Left kidney (tissue), 1 donor: ENCODE measurements at regions not wholly inside any gene's neighbourhood (a gene's known extent, or its start where the extent isn't known, plus 50 kb on each side); places are given as distances from the start of the nearest gene placed in this dataset.
"Not testable (repeated sequence)": the region's sequence is repeated elsewhere in the genome, so short reads cannot be mapped to it uniquely, and the experiment has no call there.

Experiments used
- DNase-seq: peaks from one replicate; pipeline ENCODE4 v3.0.0-alpha.2; 2013

- no peak for DNase-seq
Measured at GRCh38 chr1:60949826-60950197, 132.5 kb upstream of the NFIA start.

- no peak for DNase-seq
Measured at GRCh38 chr1:60949154-60949825, 133.1 kb upstream of the NFIA start.

GRCh38 chr1:60948486-60948885 lies 133.9 kb upstream of the NFIA start:
- DNase-seq, result no peak

GRCh38 chr1:60947367-60947766 lies 135.0 kb upstream of the NFIA start:
- DNase-seq, result no peak

- DNase-seq, result no peak
Measured at GRCh38 chr1:60942896-60943638, 139.3 kb upstream of the NFIA start.

- DNase-seq, result no peak
Measured at GRCh38 chr1:60942291-60942690, 140.1 kb upstream of the NFIA start.

GRCh38 chr1:60940685-60941084 lies 141.7 kb upstream of the NFIA start:
- DNase-seq, result not testable (repeated sequence)

GRCh38 chr1:60937720-60938119 lies 144.6 kb upstream of the NFIA start:
- DNase-seq, result no peak

GRCh38 chr1:60936591-60937342 lies 145.6 kb upstream of the NFIA start:
- no peak for DNase-seq

- DNase-seq, result no peak
Measured at GRCh38 chr1:60936163-60936562, 146.2 kb upstream of the NFIA start.

- DNase-seq, result no peak
Measured at GRCh38 chr1:60935599-60936110, 146.7 kb upstream of the NFIA start.

- no peak for DNase-seq
Measured at GRCh38 chr1:60930130-60930529, 152.2 kb upstream of the NFIA start.

- no peak for DNase-seq
Measured at GRCh38 chr1:60924964-60925798, 157.2 kb upstream of the NFIA start.

GRCh38 chr1:60924165-60924564 lies 158.2 kb upstream of the NFIA start:
- no peak for DNase-seq

- no peak for DNase-seq
Measured at GRCh38 chr1:60923389-60924087, 158.8 kb upstream of the NFIA start.

- no peak for DNase-seq
Measured at GRCh38 chr1:60922304-60922703, 160.1 kb upstream of the NFIA start.

GRCh38 chr1:60921175-60921574 lies 161.2 kb upstream of the NFIA start:
- no peak for DNase-seq

- no peak for DNase-seq
Measured at GRCh38 chr1:60920561-60920960, 161.8 kb upstream of the NFIA start.

GRCh38 chr1:60918867-60919266 lies 163.5 kb upstream of the NFIA start:
- DNase-seq, result no peak

GRCh38 chr1:60916906-60917305 lies 165.5 kb upstream of the NFIA start:
- no peak for DNase-seq

- no peak for DNase-seq
Measured at GRCh38 chr1:60916199-60916598, 166.2 kb upstream of the NFIA start.
